Activated CD8-positive, alpha-beta T cell treated with anti-CD3 and anti-CD28 coated beads, Interleukin-2, amount 10 ng/mL, durations not matched to agents 7 days and 5 days (primary cell): ENCODE measurements at regions not wholly inside any gene's neighbourhood (a gene's known extent, or its start where the extent isn't known, plus 50 kb on each side); places are given as distances from the start of the nearest gene placed in this dataset.
A peak's percentile ranks its signal among the peaks of the same experiment; 100 is the strongest.
"Not testable (repeated sequence)": the region's sequence is repeated elsewhere in the genome, so short reads cannot be mapped to it uniquely, and the experiment has no call there.

Experiments used
- ATAC-seq: fragments of 150-1000 bp; cut with Tn5 transposase; one replicate; pipeline ENCODE4 v1.10.0; 2021; ENCODE audit warnings: moderate library complexity
- CTCF ChIA-PET: fragments of 350-600 bp; sonication (Branson Sonifier 250); formaldehyde crosslinking; loops from one replicate; lab custom pipeline; 2021; ENCODE audit warnings: antibody characterized with exemption; lab: Charles Lee
- POLR2A ChIA-PET: fragments of 350-600 bp; sonication (Branson Sonifier 250); formaldehyde crosslinking; loops from one replicate; lab custom pipeline; 2021; ENCODE audit warnings: antibody characterized with exemption; lab: Charles Lee
- DNase-seq: peaks from one replicate; pipeline ENCODE4 v3.0.0-alpha.2; 2020
- H3K27ac Mint-ChIP-seq: one replicate; pipeline ENCODE4 v1.8.0; 2021; ENCODE audit warnings: mild to moderate bottlenecking, mixed read lengths
- H3K27me3 Mint-ChIP-seq: one replicate; pipeline ENCODE4 v1.8.0; 2021; ENCODE audit warnings: low read depth, mixed read lengths
- H3K36me3 Mint-ChIP-seq: one replicate; pipeline ENCODE4 v1.8.0; 2021; ENCODE audit warnings: low read depth, mixed read lengths
- H3K4me1 Mint-ChIP-seq: one replicate; pipeline ENCODE4 v1.8.0; 2021; ENCODE audit warnings: low read depth, mixed read lengths
- H3K4me3 Mint-ChIP-seq: one replicate; pipeline ENCODE4 v1.8.0; 2021; ENCODE audit warnings: mild to moderate bottlenecking, mixed read lengths
- H3K9me3 Mint-ChIP-seq: one replicate; pipeline ENCODE4 v1.8.0; 2022; ENCODE audit warnings: mixed read lengths; ENCODE audit not compliant: insufficient read depth

- Mint-ChIP-seq H3K36me3 (peaks cover 5% of the 10 kb centered on the region), H3K9me3 (peaks cover 19% of the 10 kb centered on the region), H3K27me3 (no peaks in the 10 kb centered on the region), H3K27ac (no peak overlapping the region), H3K4me3 (no peak overlapping the region), H3K4me1 (no peaks in the 10 kb centered on the region)
- ATAC-seq (no peak), DNase-seq (no peak)
- CTCF ChIA-PET, result interaction anchor here (0.9 kb wide), 1 partner anchor 23 kb away, joined by 3 read pairs; no protein-coding TSS in a partner anchor
- POLR2A ChIA-PET, result no interaction called here
Measured at GRCh38 chr3:189375532-189375931, 203.8 kb downstream of the TPRG1 start.

- no peaks in the 10 kb centered on the region for H3K27me3 Mint-ChIP-seq
- H3K4me1 Mint-ChIP-seq, result no peaks in the 10 kb centered on the region
- CTCF ChIA-PET, result no interaction called here
Measured at GRCh38 chr3:189383630-189384029, 211.9 kb downstream of the TPRG1 start.

GRCh38 chr3:189385880-189386279, 214.1 kb downstream of the TPRG1 start:
- H3K9me3 Mint-ChIP-seq, DNase-seq, H3K27ac Mint-ChIP-seq, H3K4me3 Mint-ChIP-seq, H3K36me3 Mint-ChIP-seq, H3K4me1 Mint-ChIP-seq, ATAC-seq, H3K27me3 Mint-ChIP-seq, CTCF ChIA-PET, POLR2A ChIA-PET: not testable (repeated sequence)

More at GRCh38 chr3:189383630-189384029, 211.9 kb downstream of the TPRG1 start:
- Mint-ChIP-seq H3K9me3 (peaks cover 3% of the 10 kb centered on the region), H3K27ac (no peak overlapping the region), H3K36me3 (peaks cover 2% of the 10 kb centered on the region), H3K4me3 (no peak overlapping the region)
- DNase-seq (no peak), ATAC-seq (no peak)
- POLR2A ChIA-PET, result no interaction called here

- no peaks in the 10 kb centered on the region for H3K27me3 Mint-ChIP-seq
- peaks cover 2% of the 10 kb centered on the region for H3K36me3 Mint-ChIP-seq
- H3K27ac Mint-ChIP-seq, result no peak overlapping the region
- ATAC-seq, result no peak
- ChIA-PET POLR2A (no interaction called here), CTCF (no interaction called here)
- H3K4me1 Mint-ChIP-seq, result peaks cover 3% of the 10 kb centered on the region
- no peak overlapping the region for H3K4me3 Mint-ChIP-seq
- no peak for DNase-seq
- H3K9me3 Mint-ChIP-seq, result no peaks in the 10 kb centered on the region
Measured at GRCh38 chr3:189386739-189387138, 215.0 kb downstream of the TPRG1 start.

- Mint-ChIP-seq H3K4me1 (peaks cover 3% of the 10 kb centered on the region), H3K9me3 (no peaks in the 10 kb centered on the region), H3K36me3 (no peaks in the 10 kb centered on the region), H3K27me3 (no peaks in the 10 kb centered on the region), H3K27ac (no peak overlapping the region), H3K4me3 (no peak overlapping the region)
- no peak for ATAC-seq
- ChIA-PET CTCF (no interaction called here), POLR2A (no interaction called here)
- DNase-seq, result no peak
Measured at GRCh38 chr3:189389346-189389745, 217.6 kb downstream of the TPRG1 start.

- no peaks in the 10 kb centered on the region for H3K36me3 Mint-ChIP-seq
- H3K4me3 Mint-ChIP-seq, result no peak overlapping the region
- H3K4me1 Mint-ChIP-seq, result peaks cover 3% of the 10 kb centered on the region
- ATAC-seq, result no peak
- ChIA-PET CTCF (interaction anchor here (0.6 to 1.3 kb wide), 2 partner anchors 61 to 1963 kb away, joined by 3 to 4 read pairs; no protein-coding TSS in a partner anchor), POLR2A (interaction anchor here (0.6 kb wide), 1 partner anchor 118 kb away, joined by 3 read pairs; no protein-coding TSS in a partner anchor)
- H3K9me3 Mint-ChIP-seq, result peaks cover 4% of the 10 kb centered on the region
- no peak for DNase-seq
- H3K27ac Mint-ChIP-seq, result no peak overlapping the region
- H3K27me3 Mint-ChIP-seq, result no peaks in the 10 kb centered on the region
Measured at GRCh38 chr3:189393598-189393997, 221.8 kb downstream of the TPRG1 start.

GRCh38 chr3:189394599-189395121, 222.9 kb downstream of the TPRG1 start:
- DNase-seq, result no peak
- H3K4me3 Mint-ChIP-seq, result no peak overlapping the region
- ChIA-PET CTCF (interaction anchor here (0.6 to 1.3 kb wide), 3 partner anchors 10 to 1964 kb away, joined by 3 to 4 read pairs (median 3); no protein-coding TSS in a partner anchor), POLR2A (no interaction called here)
- H3K27ac Mint-ChIP-seq, result peak overlapping the region; percentile 19
- H3K4me1 Mint-ChIP-seq, result no peaks in the 10 kb centered on the region
- H3K9me3 Mint-ChIP-seq, result peaks cover 4% of the 10 kb centered on the region
- ATAC-seq, result no peak
- no peaks in the 10 kb centered on the region for H3K27me3 Mint-ChIP-seq
- H3K36me3 Mint-ChIP-seq, result no peaks in the 10 kb centered on the region

GRCh38 chr3:189395825-189396224, 224.1 kb downstream of the TPRG1 start:
- H3K27me3 Mint-ChIP-seq, result no peaks in the 10 kb centered on the region
- peaks cover 4% of the 10 kb centered on the region for H3K9me3 Mint-ChIP-seq
- H3K27ac Mint-ChIP-seq, result no peak overlapping the region
- H3K4me3 Mint-ChIP-seq, result no peak overlapping the region
- DNase-seq (no peak), ATAC-seq (no peak)
- no peaks in the 10 kb centered on the region for H3K36me3 Mint-ChIP-seq
- no peaks in the 10 kb centered on the region for H3K4me1 Mint-ChIP-seq
- POLR2A ChIA-PET, result no interaction called here
- CTCF ChIA-PET, result interaction anchor here (1.0 kb wide), 1 partner anchor 123 kb away, joined by 3 read pairs; no protein-coding TSS in a partner anchor

GRCh38 chr3:189398656-189399055, 226.9 kb downstream of the TPRG1 start:
- H3K36me3 Mint-ChIP-seq, result no peaks in the 10 kb centered on the region
- no peaks in the 10 kb centered on the region for H3K4me1 Mint-ChIP-seq
- peaks cover 4% of the 10 kb centered on the region for H3K9me3 Mint-ChIP-seq
- no peak overlapping the region for H3K27ac Mint-ChIP-seq
- H3K4me3 Mint-ChIP-seq, result no peak overlapping the region
- no peaks in the 10 kb centered on the region for H3K27me3 Mint-ChIP-seq
- ChIA-PET CTCF (no interaction called here), POLR2A (no interaction called here)
- ATAC-seq (no peak), DNase-seq (no peak)

GRCh38 chr3:189401196-189401595, 229.4 kb downstream of the TPRG1 start:
- ATAC-seq (no peak), DNase-seq (no peak)
- H3K27ac Mint-ChIP-seq, result no peak overlapping the region
- POLR2A ChIA-PET, result no interaction called here
- no peaks in the 10 kb centered on the region for H3K4me1 Mint-ChIP-seq
- no peaks in the 10 kb centered on the region for H3K36me3 Mint-ChIP-seq
- peaks cover 4% of the 10 kb centered on the region for H3K9me3 Mint-ChIP-seq
- H3K4me3 Mint-ChIP-seq, result no peak overlapping the region
- no peaks in the 10 kb centered on the region for H3K27me3 Mint-ChIP-seq
- CTCF ChIA-PET, result no interaction called here

GRCh38 chr3:189403194-189403593, 228.0 kb upstream of the TP63 start:
- POLR2A ChIA-PET, result no interaction called here
- CTCF ChIA-PET, result interaction anchor here (1.1 kb wide), 1 partner anchor 48 kb away, joined by 3 read pairs; no protein-coding TSS in a partner anchor
- H3K4me1 Mint-ChIP-seq, result no peaks in the 10 kb centered on the region
- no peaks in the 10 kb centered on the region for H3K36me3 Mint-ChIP-seq
- DNase-seq, result no peak
- H3K4me3 Mint-ChIP-seq, result no peak overlapping the region
- H3K9me3 Mint-ChIP-seq, result no peaks in the 10 kb centered on the region
- ATAC-seq, result no peak
- no peak overlapping the region for H3K27ac Mint-ChIP-seq
- no peaks in the 10 kb centered on the region for H3K27me3 Mint-ChIP-seq

GRCh38 chr3:189404024-189404423, 227.2 kb upstream of the TP63 start:
- CTCF ChIA-PET, result interaction anchor here (1.4 kb wide), 1 partner anchor 9 kb away, joined by 3 read pairs; no protein-coding TSS in a partner anchor
- H3K9me3 Mint-ChIP-seq, result no peaks in the 10 kb centered on the region
- H3K36me3 Mint-ChIP-seq, result no peaks in the 10 kb centered on the region
- DNase-seq, result no peak
- no peaks in the 10 kb centered on the region for H3K27me3 Mint-ChIP-seq
- ATAC-seq, result no peak
- H3K27ac Mint-ChIP-seq, result no peak overlapping the region
- no peak overlapping the region for H3K4me3 Mint-ChIP-seq
- H3K4me1 Mint-ChIP-seq, result no peaks in the 10 kb centered on the region
- POLR2A ChIA-PET, result no interaction called here
